ENCODE measurements at regions not wholly inside any gene's neighbourhood (a gene's known extent, or its start where the extent isn't known, plus 50 kb on each side); places are given as distances from the start of the nearest gene placed in this dataset.

- H3K4me1 Mint-ChIP-seq (ENCODE audit: low read depth) = no peaks in the 10 kb centered on the region
- no peak for ATAC-seq (ENCODE audit: poor library complexity)
- DNase-seq = no peak
- Histone ChIP-seq H3K9me3 (ENCODE audit: control insufficient read depth in 1 of 2, insufficient read depth in 1 of 2, low read length in 2 of 2) (peaks cover 15 to 22% of the 10 kb centered on the region in 2 experiments), H3K27me3 (ENCODE audit: control insufficient read depth in 1 of 2, insufficient read depth in 2 of 2, low read length in 2 of 2) (no peaks in the 10 kb centered on the region), H3K4me1 (ENCODE audit: insufficient read depth, low read length) (no peaks in the 10 kb centered on the region), H3K4me3 (ENCODE audit: low read length) (no peak overlapping the region), H3K27ac (ENCODE audit: low read depth in 1 of 2, low read length in 2 of 2) (no peak overlapping the region), H3K36me3 (ENCODE audit: insufficient read depth, low read length) (no peaks in the 10 kb centered on the region)
- peaks cover 14% of the 10 kb centered on the region for H3K9me3 Mint-ChIP-seq
- intact Hi-C loops (cut with DNase I, micrococcal nuclease) = no loop called here
- no peaks in the 10 kb centered on the region for H3K36me3 Mint-ChIP-seq (ENCODE audit: low read depth)
- TF ChIP-seq CTCF (IDR thresholded peaks at IDR 0.05) = no peak
- H3K4me3 Mint-ChIP-seq = no peak overlapping the region
- no peaks in the 10 kb centered on the region for H3K27me3 Mint-ChIP-seq
- POLR2A ChIA-PET = interaction anchor here (1.6 kb wide), 1 partner anchor 9 kb away, joined by 4 read pairs; no protein-coding TSS in a partner anchor
- no peak overlapping the region for H3K27ac Mint-ChIP-seq
- CTCF ChIA-PET = interaction anchor here (0.6 to 1.5 kb wide), 2 partner anchors 54 to 97 kb away, joined by 3 read pairs; no protein-coding TSS in a partner anchor
Observed at GRCh38 chr18:3394648-3395047, 55.3 kb upstream of the TGIF1 start.

GRCh38 chr18:3395466-3395865, 54.5 kb upstream of the TGIF1 start:
- Mint-ChIP-seq H3K36me3 (ENCODE audit: low read depth) (no peaks in the 10 kb centered on the region), H3K27ac (no peak overlapping the region), H3K4me1 (ENCODE audit: low read depth) (no peaks in the 10 kb centered on the region), H3K27me3 (no peaks in the 10 kb centered on the region), H3K4me3 (no peak overlapping the region), H3K9me3 (peaks cover 11% of the 10 kb centered on the region)
- no peaks in the 10 kb centered on the region for H3K36me3 ChIP-seq (ENCODE audit: insufficient read depth, low read length)
- H3K9me3 ChIP-seq (ENCODE audit: control insufficient read depth in 1 of 2, insufficient read depth in 1 of 2, low read length in 2 of 2) = peaks cover 7 to 16% of the 10 kb centered on the region in 2 experiments
- no peaks in the 10 kb centered on the region for H3K4me1 ChIP-seq (ENCODE audit: insufficient read depth, low read length)
- no peak overlapping the region for H3K27ac ChIP-seq (ENCODE audit: low read depth in 1 of 2, low read length in 2 of 2)
- no peak for TF ChIP-seq CTCF (IDR thresholded peaks at IDR 0.05)
- DNase-seq (no peak), ATAC-seq (ENCODE audit: poor library complexity) (no peak)
- intact Hi-C loops (cut with DNase I, micrococcal nuclease) = no loop called here
- no peaks in the 10 kb centered on the region for H3K27me3 ChIP-seq (ENCODE audit: control insufficient read depth in 1 of 2, insufficient read depth in 2 of 2, low read length in 2 of 2)
- CTCF ChIA-PET = interaction anchor here (1.5 kb wide), 1 partner anchor 98 kb away, joined by 3 read pairs; no protein-coding TSS in a partner anchor
- H3K4me3 ChIP-seq (ENCODE audit: low read length) = no peak overlapping the region
- POLR2A ChIA-PET = interaction anchor here (1.6 kb wide), 1 partner anchor 8 kb away, joined by 4 read pairs; no protein-coding TSS in a partner anchor

- Mint-ChIP-seq H3K27ac (no peak overlapping the region), H3K4me1 (ENCODE audit: low read depth) (no peaks in the 10 kb centered on the region), H3K9me3 (peaks cover 6% of the 10 kb centered on the region), H3K4me3 (no peak overlapping the region), H3K36me3 (ENCODE audit: low read depth) (no peaks in the 10 kb centered on the region), H3K27me3 (no peaks in the 10 kb centered on the region)
- intact Hi-C loops (cut with DNase I, micrococcal nuclease) = no loop called here
- Histone ChIP-seq H3K27me3 (ENCODE audit: control insufficient read depth in 1 of 2, insufficient read depth in 2 of 2, low read length in 2 of 2) (no peaks in the 10 kb centered on the region), H3K36me3 (ENCODE audit: insufficient read depth, low read length) (no peaks in the 10 kb centered on the region), H3K27ac (ENCODE audit: low read depth in 1 of 2, low read length in 2 of 2) (no peak overlapping the region), H3K4me1 (ENCODE audit: insufficient read depth, low read length) (no peaks in the 10 kb centered on the region), H3K4me3 (ENCODE audit: low read length) (no peak overlapping the region), H3K9me3 (ENCODE audit: control insufficient read depth in 1 of 2, insufficient read depth in 1 of 2, low read length in 2 of 2) (peaks cover 5 to 8% of the 10 kb centered on the region in 2 experiments)
- TF ChIP-seq CTCF (IDR thresholded peaks at IDR 0.05) = no peak
- CTCF ChIA-PET = no interaction called here
- ATAC-seq (ENCODE audit: poor library complexity) (no peak), DNase-seq (no peak)
- POLR2A ChIA-PET = interaction anchor here (1.3 kb wide), 1 partner anchor 9 kb away, joined by 5 read pairs; no protein-coding TSS in a partner anchor
Observed at GRCh38 chr18:3397031-3397750, 52.8 kb upstream of the TGIF1 start.
